GM19328 (cell line): ENCODE measurements at regions not wholly inside any gene's neighbourhood (a gene's known extent, or its start where the extent isn't known, plus 50 kb on each side); places are given as distances from the start of the nearest gene placed in this dataset.
"Not testable (repeated sequence)": the region's sequence is repeated elsewhere in the genome, so short reads cannot be mapped to it uniquely, and the experiment has no call there.

ENCODE experiments used
- ATAC-seq: cut with Tn5 transposase; IDR thresholded peaks from one replicate; pipeline ENCODE4 v1.9.1; 2021; ENCODE audit warnings: mild to moderate bottlenecking, moderate library complexity; ENCODE audit not compliant: unreplicated experiment

DNA sequence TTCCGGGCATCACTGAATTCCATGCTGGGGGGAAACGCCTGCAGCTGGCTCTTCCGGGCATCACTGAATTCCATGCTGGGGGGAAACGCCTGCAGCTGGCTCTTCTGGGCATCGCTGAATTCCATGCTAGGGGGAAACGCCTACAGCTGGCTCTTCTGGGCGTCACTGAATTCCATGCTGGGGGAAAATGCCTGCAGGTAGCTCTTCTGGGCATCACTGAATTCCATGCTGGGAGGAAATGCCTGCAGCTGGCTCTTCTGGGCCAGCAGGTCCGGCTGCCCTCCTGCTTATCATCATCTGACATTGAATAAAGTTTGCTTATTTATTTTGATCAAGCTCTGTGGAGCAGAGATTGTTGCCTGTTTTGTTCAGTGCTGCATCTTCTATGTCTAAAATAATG is 355.1 kb downstream of the SMOC2 start:
- ATAC-seq: no peak

DNA sequence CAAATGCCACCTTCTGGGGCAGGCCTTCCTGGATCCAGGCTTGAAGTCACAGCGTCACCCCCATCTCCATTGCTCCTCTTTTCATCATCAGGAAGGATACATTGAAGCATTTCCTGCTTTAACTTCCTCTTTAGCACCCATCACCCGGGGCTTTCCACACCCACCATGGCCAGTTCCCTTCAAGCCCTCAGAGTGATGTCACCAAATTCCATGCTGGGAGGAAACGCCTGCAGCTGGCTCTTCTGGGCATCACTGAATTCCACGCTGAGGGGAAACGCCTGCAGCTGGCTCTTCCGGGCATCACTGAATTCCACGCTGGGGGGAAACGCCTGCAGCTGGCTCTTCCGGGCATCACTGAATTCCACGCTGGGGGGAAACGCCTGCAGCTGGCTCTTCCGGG is 354.6 kb downstream of the SMOC2 start:
- not testable (repeated sequence) for ATAC-seq

DNA sequence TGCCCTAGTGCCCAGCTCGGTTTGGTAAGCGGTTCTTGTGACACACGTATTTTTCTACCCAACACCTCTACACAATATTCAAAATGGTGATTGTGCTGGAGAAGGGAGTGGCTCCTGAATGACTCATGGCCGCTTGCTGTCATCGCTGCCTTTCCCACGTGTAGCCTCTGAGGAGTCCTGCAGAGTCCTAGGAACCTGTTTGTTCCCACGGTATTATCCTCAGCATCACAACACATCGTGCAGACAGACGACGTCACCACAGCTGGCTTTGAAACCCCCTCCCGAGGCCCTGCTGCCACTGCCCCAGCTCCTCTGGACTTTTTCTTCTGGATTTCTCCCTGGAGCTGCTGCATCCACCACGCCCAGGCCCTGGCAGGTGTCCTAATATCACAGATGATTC is 353.5 kb downstream of the SMOC2 start:
- no peak for ATAC-seq

DNA sequence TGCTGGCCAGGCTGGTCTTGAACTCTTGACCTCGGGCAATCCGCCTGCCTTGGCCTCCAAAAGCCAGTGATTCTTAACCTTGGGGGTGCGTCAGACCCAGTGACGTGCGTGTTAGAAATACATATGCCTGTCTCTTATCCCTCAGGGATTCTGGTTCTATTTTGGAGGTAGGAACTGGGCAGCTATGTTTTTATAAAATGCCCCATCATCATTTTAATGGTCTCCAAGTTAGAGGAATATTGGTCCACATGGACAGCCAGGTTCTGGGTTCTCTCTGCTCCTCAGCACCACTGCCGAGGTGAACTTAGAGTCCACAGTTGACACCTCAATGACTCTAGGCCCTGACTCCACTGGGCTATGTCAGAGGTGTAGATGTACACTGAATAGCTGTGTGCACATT is 352.7 kb downstream of the SMOC2 start:
- no peak for ATAC-seq

DNA sequence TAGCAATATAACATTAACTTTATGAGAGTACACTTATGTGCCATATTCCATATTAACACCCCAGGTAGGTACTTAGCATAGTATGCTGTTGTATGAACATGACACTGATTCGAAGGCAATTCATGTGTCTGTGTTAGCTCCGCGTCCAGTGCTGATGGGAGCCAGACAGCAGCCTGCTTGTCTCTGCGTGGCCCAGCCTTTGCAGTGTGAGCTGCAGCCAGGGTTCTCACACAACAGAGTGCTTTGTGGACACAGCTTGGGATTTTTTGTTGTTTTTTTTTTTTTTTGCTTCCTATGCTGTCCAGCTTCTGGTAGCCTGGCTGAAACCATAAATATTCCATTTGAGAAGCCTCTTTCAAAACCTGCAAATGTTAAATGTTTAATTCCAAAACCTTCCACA is 350.9 kb downstream of the SMOC2 start:
- ATAC-seq: no peak

DNA sequence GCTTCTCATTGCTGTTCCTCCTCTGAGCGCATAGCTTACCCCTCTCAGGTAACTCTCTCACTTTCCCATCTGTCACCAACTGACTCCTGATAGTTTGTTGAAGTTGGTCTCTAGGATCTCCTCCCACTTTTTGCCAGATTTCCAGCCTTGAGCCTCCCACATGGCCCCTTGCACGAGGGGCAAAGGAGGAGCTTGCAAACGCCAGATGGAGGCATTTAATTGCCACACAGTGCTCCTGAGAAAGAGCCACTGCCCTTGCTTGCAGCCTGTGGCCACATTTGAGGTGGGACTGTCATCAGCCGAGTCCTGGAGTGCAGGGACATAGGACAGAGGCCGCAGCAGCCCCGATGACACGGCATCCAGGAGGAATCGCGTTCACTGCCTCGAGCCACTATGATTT is 348.7 kb downstream of the SMOC2 start:
- no peak for ATAC-seq

DNA sequence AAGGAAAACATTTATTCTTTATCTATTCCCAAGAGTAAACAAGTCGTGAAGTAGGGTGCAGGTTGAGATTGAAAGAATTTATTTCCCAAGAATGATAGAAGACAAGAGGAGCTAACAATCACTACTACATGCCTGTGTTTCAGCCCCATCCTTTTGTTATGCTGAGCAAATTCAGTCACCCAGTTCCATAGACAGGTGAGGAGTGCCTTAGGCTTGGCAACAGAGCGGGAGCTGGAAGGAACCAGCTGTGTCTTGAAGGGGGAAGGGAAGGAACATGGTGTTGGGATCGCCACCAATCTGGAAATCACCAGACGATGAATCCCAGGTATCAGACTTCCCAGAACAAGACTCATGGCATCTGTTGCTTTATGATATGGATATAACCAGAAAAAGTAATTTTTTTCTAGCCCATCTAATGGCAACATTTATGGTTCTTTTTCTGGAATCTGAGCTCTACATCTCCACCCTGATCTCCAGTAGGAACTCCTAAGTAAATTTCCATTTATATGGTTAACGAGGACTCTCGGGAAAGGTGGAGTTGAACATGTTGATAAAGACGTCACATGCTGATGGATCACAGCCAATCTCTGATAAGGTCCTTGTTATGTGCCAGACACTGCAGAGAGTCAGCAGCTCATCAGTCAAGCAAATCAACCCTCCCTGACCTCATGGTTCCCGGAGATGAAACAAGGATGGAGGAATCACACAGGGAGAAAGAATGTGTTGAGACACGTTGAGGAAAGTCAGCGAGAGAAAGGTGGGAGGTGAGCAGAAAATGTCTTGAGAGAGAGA is 344.9 kb downstream of the SMOC2 start:
- ATAC-seq: no peak

DNA sequence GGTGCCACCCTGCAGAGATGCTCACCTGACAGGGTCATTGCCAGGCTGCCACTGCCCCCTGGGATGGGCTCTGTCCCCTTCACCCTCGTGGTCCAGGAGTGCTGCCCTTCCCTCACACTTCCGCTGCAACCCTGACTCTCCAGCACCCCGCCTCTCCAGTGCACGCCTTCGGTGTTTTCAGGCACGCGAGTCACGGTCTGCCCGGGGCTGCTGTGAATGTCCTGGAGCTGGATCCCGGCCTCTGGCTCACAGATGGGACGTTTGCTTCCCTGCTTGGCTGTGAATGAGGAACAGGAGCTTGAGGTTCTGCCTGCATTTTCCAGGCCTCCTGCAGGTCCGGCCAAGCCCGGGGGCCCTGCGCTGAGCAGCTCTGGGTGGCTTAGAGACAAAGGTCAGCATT is 343.4 kb downstream of the SMOC2 start:
- ATAC-seq: no peak

DNA sequence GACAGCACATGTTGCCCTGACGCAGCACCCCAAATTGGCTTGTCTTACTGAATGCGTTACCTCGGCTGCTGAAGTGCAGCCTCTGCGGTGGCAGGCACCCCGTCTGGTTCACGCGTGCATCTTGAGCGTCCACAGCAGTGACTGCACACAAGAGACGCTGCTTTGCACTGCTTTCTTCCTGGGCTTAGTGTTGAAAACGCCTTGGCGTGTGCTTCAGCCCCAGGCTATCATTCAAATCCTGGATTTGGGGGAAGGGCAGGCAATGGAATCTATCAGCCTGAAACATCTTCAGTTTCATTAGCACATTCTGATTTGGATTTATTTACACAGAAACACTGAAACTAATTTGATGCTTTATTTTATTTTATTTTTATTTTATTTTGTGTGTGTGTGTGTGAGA is 342.7 kb downstream of the SMOC2 start:
- ATAC-seq: no peak

DNA sequence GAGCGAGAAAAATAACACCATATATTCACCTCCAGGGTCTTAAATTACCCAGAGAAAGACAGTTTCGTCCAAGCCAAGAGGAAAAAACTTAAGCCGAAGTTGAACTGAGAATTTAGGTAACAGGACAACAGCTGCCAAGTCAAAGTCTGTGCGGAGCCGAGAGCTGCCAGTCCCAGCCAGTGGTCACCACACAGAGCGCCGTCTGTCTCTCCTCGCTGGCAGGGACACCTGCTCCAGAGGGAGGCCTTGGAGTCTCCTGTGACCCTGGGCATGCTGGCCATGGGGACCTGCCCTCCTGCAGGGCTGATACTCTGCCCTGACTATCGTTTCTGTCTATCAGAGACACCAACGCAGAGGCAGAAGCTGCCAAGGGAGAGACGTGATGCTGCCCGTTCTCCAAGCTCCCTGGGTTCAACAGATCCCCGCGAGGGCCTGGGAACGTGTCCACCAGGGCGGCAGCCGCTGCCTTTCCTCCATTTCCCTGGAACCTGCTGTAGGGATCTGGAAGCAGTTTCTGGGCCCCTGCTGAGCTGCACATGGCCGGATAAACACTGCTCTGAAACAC is 341.3 kb downstream of the SMOC2 start:
- no peak for ATAC-seq

DNA sequence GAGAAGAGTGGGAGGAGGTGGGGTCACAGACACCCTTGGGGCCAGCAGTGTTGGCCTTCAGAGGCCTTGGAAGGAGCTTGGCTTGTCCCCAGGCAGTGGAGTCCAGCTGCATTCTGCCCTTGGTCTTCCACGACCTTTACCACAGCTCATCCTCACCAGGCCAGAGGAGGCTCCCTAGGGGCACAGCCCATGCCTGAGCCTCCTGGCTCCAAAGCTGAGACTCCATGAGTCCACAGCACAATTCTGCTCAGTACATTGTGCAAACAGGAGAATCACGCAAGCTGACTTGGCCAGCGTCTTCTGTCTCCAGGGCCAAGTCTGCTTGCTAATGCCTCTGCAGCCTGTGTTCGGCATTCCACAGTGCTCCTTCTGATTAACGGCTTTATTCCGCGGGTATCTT is 337.2 kb downstream of the SMOC2 start:
- ATAC-seq: no peak

DNA sequence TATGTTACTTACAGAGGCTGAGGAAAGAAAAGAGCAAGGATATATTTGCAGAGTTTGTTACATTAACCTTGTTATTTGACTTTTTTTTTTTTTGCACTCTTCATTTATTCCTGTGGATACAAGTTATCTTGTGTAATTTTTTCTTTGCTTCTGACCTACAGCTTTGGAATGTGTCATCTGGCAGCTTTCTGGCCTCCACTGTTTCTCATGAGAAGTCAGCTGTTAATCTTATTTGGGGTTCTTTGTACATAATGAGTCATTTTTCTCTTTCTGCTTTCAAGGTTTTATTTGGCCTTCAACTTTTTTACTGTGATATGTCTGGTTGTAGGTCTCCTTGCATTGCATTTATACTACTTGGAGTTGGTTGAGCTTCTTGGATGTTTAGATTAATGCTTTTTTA is 333.4 kb downstream of the SMOC2 start:
- no peak for ATAC-seq

DNA sequence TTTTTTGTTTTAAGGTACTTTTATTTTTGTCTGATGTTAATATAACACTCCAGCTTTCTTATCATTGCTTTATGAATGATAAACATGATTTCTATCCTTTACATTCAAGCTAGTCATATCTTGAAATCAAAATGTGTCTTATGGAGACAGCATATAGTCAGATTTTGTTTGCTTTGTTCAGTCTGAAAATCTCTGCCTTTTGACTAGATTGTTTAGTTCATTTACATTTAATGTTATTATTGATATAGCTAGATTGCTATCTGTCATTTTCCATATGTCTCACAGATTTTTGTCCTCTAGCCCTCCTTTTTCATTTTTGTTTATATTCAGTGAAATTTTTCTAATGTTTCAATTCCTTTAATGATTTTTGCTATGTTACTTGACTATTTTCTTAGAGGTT is 332.8 kb downstream of the SMOC2 start:
- no peak for ATAC-seq

DNA sequence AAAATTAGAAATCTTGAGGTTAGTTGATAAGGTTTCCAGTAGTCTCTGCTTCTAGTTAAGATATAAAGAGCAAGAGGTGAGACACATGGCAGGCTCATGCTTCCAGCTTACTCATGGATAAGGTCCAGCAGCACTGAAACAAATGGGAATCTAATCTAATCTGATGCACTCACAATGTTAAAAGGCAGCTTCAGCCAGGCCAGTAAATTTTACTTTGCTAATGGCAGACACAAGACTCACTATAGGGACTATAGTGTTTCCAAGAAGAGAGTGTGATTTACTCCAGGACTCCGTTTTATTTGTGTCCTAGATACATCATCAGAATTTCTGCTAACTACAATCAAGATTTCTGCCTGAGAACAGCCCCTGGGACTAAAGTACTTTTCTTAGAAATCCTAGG is 324.8 kb downstream of the SMOC2 start:
- no peak for ATAC-seq

DNA sequence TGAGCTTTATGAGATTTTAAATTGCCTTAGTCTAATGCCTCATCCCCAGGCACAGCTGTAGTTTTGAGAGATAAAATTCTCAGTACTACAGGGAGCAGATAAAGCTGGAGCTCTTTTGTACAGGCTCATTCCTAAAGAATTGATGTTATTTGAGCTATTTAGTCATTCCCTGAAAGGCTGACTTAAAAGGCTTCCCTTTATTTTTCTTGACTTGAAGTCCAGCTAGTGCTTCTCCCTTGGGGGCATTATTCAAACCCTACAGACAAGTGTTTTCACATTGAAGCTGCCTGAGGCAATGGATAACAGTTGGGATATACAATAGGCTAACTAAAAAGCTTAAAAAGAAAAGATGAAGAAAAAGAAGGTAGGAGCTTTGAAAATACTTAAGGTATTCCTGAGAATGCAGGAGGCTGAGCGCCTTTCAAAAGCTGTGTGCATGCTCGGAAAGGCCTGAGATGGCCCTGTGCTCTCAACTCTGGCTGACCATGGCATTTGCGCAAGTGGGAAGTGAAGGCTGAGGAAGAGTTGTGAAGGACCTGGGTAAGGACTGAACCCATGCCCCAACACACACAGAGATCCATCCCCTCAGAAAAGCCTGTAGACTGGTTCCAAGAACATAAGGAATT is 315.1 kb downstream of the SMOC2 start:
- no peak for ATAC-seq

DNA sequence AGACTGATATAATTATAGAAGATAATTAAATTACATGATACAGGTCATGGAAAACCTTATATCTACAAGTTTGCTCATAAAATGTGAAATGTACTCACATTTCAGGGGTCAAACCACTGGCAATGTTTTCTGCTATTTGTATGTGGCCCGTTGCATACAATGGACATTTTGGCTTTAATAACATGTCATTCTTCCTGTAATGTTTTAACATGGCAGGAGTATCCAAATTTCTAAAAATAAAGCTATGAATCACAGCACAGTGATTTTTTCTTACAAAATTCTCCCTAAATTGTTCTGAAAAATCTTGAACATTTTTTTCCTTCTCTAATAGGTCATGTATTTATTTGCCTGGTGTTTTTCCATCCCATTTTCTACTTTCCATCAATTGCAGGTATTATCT is 305.7 kb downstream of the SMOC2 start:
- ATAC-seq: no peak

DNA sequence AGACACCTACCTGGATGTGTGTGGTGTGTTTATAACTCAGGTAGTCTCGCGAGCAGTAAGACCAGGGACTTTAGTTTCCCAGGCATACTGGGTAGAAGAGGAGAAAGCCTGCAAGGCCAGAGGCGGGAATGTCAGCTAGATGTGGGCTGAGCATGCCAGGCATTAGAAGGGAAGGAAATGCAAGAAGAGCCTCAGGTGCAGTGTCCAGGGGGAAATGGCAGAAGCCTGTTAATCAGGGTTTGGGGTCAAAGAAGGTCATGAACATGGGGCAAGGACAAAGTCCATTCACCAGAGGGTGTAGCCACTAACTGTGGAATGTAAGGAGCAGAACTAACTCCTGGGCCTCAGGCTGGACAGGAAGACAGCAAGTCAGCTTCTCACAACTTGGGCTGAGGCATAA is 305.0 kb downstream of the SMOC2 start:
- ATAC-seq: no peak

DNA sequence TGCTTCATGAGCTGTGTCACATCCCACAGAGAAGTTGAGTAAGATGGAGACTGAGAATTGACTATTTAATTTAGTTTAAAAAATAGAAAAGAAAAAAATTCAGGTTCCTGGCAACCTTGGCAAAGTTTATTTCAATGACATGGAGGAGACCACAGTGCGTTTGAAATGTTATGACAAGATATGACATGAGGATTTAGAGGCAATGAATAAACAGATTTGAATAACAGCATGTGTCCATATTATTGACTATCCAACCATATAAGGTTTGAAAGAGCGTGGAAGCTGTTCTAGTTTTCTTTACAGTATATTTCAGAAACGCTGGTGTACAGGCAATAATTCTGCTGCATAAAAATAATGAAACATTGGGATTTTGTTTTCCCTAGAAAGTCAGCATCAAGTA is 303.9 kb downstream of the SMOC2 start:
- no peak for ATAC-seq

DNA sequence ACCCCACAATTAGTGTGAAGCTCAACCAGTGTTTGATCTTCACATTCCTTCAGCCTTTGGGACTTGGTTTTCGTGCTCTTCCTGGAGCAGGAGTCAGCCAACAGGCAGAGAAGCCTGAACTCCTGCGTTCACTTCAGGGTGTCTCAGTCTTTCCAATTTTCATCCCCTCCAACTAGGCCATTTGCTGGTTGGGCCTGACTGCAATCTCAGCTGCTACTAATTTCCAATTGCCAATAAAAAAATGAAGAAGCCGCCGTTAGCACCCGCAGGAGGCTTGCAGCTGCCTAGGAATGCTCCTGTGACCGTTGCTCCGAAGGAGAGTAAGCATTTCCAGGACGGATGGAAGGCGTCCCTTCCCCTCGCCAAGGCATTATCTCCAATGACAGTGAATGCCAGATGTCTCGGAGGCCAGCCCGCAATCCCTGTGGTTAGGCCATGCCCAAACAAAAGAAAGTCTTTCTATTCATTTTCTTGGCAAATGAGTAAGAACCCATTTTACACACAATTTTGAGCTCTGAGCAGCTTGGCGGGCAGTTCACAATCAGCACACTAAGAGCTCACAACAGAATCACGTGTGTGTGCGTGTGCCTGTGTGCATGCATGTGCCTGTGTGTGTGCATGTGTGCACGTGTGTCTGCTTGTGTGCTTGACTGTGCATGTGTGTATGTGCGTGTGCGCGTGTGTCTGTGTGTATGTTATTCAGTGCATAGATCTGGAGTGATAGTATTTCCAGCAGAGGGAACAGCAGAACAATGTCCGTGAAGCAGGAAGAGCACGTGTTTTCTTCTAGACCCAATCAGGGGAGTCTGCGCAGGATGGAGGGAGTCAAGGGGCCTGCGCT is 301.2 kb downstream of the SMOC2 start:
- ATAC-seq: no peak

DNA sequence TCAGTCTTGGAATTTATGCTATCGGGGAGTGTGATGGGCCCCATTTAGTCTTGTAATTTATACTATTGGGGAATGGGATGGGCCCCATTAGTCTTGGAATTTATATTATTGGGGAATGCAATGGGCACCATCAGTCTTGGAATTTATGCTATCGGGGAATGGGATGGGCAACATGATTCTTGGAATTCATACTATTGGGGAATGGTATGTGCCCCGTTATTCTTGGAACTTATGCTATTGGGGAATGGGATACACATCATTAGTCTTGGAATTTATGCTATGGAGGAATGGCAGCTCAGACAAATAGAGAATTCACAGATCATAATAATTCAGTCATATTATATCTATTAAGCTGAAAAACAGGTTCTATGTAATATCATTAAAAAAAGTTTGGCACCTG is 300.3 kb downstream of the SMOC2 start:
- no peak for ATAC-seq

DNA sequence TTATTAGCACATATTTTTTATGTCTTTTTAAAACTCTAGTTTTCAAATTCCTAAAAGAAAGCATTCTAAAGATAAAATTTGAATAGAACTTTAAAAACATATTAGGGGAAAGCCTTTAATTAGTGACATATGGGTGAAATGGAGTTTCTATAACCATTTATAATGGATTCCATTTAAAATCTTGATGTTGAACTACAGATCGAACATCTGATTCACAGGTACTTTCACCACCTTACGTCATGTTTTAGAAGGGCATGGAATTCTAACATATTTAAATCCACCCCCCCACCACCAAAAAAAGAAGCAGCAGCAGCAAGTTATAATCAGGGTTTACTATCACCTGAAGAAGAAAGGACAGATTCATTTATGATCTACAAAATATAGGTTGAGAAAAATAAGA is 298.4 kb downstream of the SMOC2 start:
- no peak for ATAC-seq

DNA sequence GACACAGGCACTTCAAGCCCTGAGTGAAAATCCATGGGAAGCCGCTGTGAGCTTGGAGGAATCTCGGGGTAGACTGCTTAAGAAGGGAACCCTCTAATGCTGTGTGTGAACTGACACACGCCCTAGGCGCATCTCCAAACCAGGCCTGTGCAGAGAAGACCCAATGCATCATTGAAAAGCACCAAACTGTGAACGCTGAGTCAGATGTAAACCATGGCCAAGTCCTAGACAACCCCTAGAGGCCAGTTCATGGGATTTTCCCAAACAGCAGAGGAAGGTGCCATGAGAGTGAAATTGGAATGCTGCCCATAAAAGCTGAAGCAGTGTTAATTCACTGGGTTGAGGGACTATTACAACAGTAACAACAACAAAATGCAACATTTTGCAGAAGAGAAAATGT is 296.5 kb downstream of the SMOC2 start:
- no peak for ATAC-seq
